SK-N-SH (cell line): ENCODE measurements at regions not wholly inside any gene's neighbourhood (a gene's known extent, or its start where the extent isn't known, plus 50 kb on each side); places are given as distances from the start of the nearest gene placed in this dataset.

ENCODE experiments used
- CTCF ChIA-PET: fragments of 300-600, 350-600 bp; formaldehyde crosslinking; extraction: SDS; loops from one replicate; lab custom pipeline; 2021; lab: Yijun Ruan, JAX
- POLR2A ChIA-PET: fragments of 350-600 bp; sonication (Branson Sonifier 250); formaldehyde crosslinking; extraction: SDS; loops from one replicate; lab custom pipeline; 2020; ENCODE audit warnings: antibody characterized with exemption, inconsistent platforms; lab: Yijun Ruan, JAX
- DNase-seq: peaks from one replicate; pipeline ENCODE4 v3.0.0; 2012
- H2AFZ ChIP-seq: fragments of 200-600 bp; sonication (generic); 2 replicates; pipeline ENCODE4 v1.8.1; 2016; ENCODE audit warnings: antibody characterized with exemption, mild to moderate bottlenecking, low read depth
- H3F3A ChIP-seq: fragments of 200-600 bp; sonication (generic); replicated peaks from 2 replicates; pipeline ENCODE3; 2016; ENCODE audit warnings: antibody characterized with exemption, mild to moderate bottlenecking; ENCODE audit not compliant: insufficient read depth
- H3K27ac ChIP-seq, 2 experiments: fragments of 200-500 bp in 1 of 2; fragments of 200-600 bp in 1 of 2; sonication (Bioruptor generic) in 1 of 2; sonication (generic), shearing (Covaris generic) in 1 of 2; 2 replicates each; pipeline versions ENCODE4 v1.5.1 to v1.6.1; 2014 to 2016; ENCODE audit warnings: low read depth in 2 of 2, inconsistent platforms in 1 of 2, low read length in 1 of 2, mild to moderate bottlenecking in 1 of 2, mixed read lengths in 1 of 2
- H3K27me3 ChIP-seq: fragments of 200-600 bp; sonication (generic), shearing (Covaris generic); 2 replicates; pipeline ENCODE4 v1.6.1; 2016; ENCODE audit warnings: mixed run types; ENCODE audit not compliant: insufficient read depth
- H3K36me3 ChIP-seq, 2 experiments: fragments of 200-500 bp in 1 of 2; fragments of 200-600 bp in 1 of 2; sonication (Bioruptor generic) in 1 of 2; sonication (generic) in 1 of 2; replicated peaks in 1 of 2; 2 replicates each; pipeline versions ENCODE3 to v1.5.1; 2014 to 2016; ENCODE audit warnings: low read length in 1 of 2, mild to moderate bottlenecking in 1 of 2; ENCODE audit not compliant: insufficient read depth in 2 of 2, control insufficient read depth in 1 of 2
- H3K4me1 ChIP-seq, 2 experiments: fragments of 200-500 bp in 1 of 2; fragments of 200-600 bp in 1 of 2; sonication (Bioruptor generic) in 1 of 2; sonication (generic), shearing (Covaris generic) in 1 of 2; 2 replicates each; pipeline versions ENCODE4 v1.5.1 to v1.6.1; 2014 to 2016; ENCODE audit warnings: low read depth in 1 of 2, low read length in 1 of 2, mixed run types in 1 of 2; ENCODE audit not compliant: insufficient read depth in 2 of 2, control insufficient read depth in 1 of 2
- H3K4me2 ChIP-seq: fragments of 200-600 bp; sonication (generic), shearing (Covaris generic); 2 replicates; pipeline ENCODE4 v1.6.1; 2017; ENCODE audit warnings: mixed run types
- H3K4me3 ChIP-seq, 2 experiments: fragments of 200-500 bp in 1 of 2; fragments of 200-600 bp in 1 of 2; sonication (Bioruptor generic) in 1 of 2; sonication (generic), shearing (Covaris generic) in 1 of 2; 2 replicates each; pipeline versions ENCODE4 v1.5.1 to v1.8.1; 2014 to 2016; ENCODE audit warnings: low read depth in 2 of 2, inconsistent platforms in 1 of 2, low read length in 1 of 2, mild to moderate bottlenecking in 1 of 2, mixed read lengths in 1 of 2, moderate library complexity in 1 of 2
- H3K79me2 ChIP-seq: fragments of 200-600 bp; sonication (generic); 2 replicates; pipeline ENCODE4 v1.8.1; 2017; ENCODE audit warnings: mild to moderate bottlenecking; ENCODE audit not compliant: insufficient read depth
- H3K9ac ChIP-seq: fragments of 200-600 bp; sonication (generic); 2 replicates; pipeline ENCODE4 v1.6.1; 2017; ENCODE audit warnings: mixed run types
- H3K9me2 ChIP-seq: fragments of 200-600 bp; sonication (generic); 2 replicates; pipeline ENCODE4 v1.6.1; 2017; ENCODE audit warnings: mixed run types
- H3K9me3 ChIP-seq: fragments of 200-600 bp; sonication (generic); 2 replicates; pipeline ENCODE4 v1.6.1; 2017; ENCODE audit warnings: mixed run types, mild to moderate bottlenecking, moderate library complexity
- H4K20me1 ChIP-seq: fragments of 200-600 bp; sonication (generic); 2 replicates; pipeline ENCODE4 v1.6.1; 2017; ENCODE audit warnings: mild to moderate bottlenecking, mixed run types; ENCODE audit not compliant: insufficient read depth
- CHD2 ChIP-seq: fragments of 150-350 bp; IDR thresholded peaks from 2 replicates; pipeline ENCODE4 v1.6.1; 2018; ENCODE audit warnings: low read length; ENCODE audit not compliant: partially characterized antibody
- ELF1 ChIP-seq: IDR thresholded peaks from 2 replicates; pipeline ENCODE4 v1.4.0; 2012
- EZH2phosphoT487 ChIP-seq: fragments of 200-600 bp; sonication (generic); IDR thresholded peaks from 2 replicates; pipeline ENCODE4 v1.6.1; 2017; ENCODE audit warnings: low read depth, mixed run types, mild to moderate bottlenecking, antibody characterized with exemption, moderate library complexity, borderline replicate concordance
- FOSL2 ChIP-seq: IDR thresholded peaks from 2 replicates; pipeline ENCODE4 v1.4.0; 2012; ENCODE audit warnings: low read depth, mild to moderate bottlenecking, moderate library complexity, borderline replicate concordance
- FOXJ3 ChIP-seq: sonication (generic); formaldehyde crosslinking; IDR thresholded peaks from 2 replicates; pipeline ENCODE4 v1.5.1; 2020; ENCODE audit warnings: mild to moderate bottlenecking, missing genetic modification reagents
- FOXM1 ChIP-seq: IDR thresholded peaks from 2 replicates; pipeline ENCODE4 v1.4.0; 2012; ENCODE audit warnings: low read depth, mild to moderate bottlenecking
- IRF3 ChIP-seq: fragments of 150-350 bp; IDR thresholded peaks from 2 replicates; pipeline ENCODE4 v1.6.1; 2016; ENCODE audit warnings: mild to moderate bottlenecking, low read depth, low read length
- JUND ChIP-seq: IDR thresholded peaks from 2 replicates; pipeline ENCODE4 v1.4.0; 2012
- MEF2A ChIP-seq: IDR thresholded peaks from 2 replicates; pipeline ENCODE4 v1.4.0; 2012; ENCODE audit warnings: low read depth, borderline replicate concordance
- MXI1 ChIP-seq: IDR thresholded peaks from 2 replicates; pipeline ENCODE4 v1.6.1; 2012; ENCODE audit warnings: mild to moderate bottlenecking, low read depth, low read length, improper control_type of control experiment
- NFIC ChIP-seq: IDR thresholded peaks from 2 replicates; pipeline ENCODE4 v1.4.0; 2012; ENCODE audit warnings: borderline replicate concordance
- NRF1 ChIP-seq: IDR thresholded peaks from 2 replicates; pipeline ENCODE4 v1.6.1; 2012; ENCODE audit warnings: low read depth, mild to moderate bottlenecking, low read length
- RAD21 ChIP-seq: IDR thresholded peaks from 2 replicates; pipeline ENCODE4 v1.6.1; 2012; ENCODE audit warnings: mild to moderate bottlenecking, low read length
- REST ChIP-seq: IDR thresholded peaks from 2 replicates; pipeline ENCODE4 v1.6.1; 2012; ENCODE audit warnings: mild to moderate bottlenecking, low read depth, low read length, moderate library complexity
- SIN3A ChIP-seq: IDR thresholded peaks from 2 replicates; pipeline ENCODE4 v1.6.1; 2012; ENCODE audit warnings: low read depth, mild to moderate bottlenecking, low read length, moderate library complexity, borderline replicate concordance
- SMC3 ChIP-seq: IDR thresholded peaks from 2 replicates; pipeline ENCODE4 v1.6.1; 2012; ENCODE audit warnings: low read depth, low read length, improper control_type of control experiment
- TAF1 ChIP-seq: IDR thresholded peaks from 2 replicates; pipeline ENCODE4 v1.6.1; 2012; ENCODE audit warnings: low read depth, mild to moderate bottlenecking, low read length, moderate library complexity, borderline replicate concordance
- TEAD4 ChIP-seq: IDR thresholded peaks from 2 replicates; pipeline ENCODE4 v1.4.0; 2012; ENCODE audit warnings: mild to moderate bottlenecking, borderline replicate concordance; ENCODE audit not compliant: insufficient read depth
- YY1 ChIP-seq: IDR thresholded peaks from 2 replicates; pipeline ENCODE4 v1.4.0; 2012; ENCODE audit warnings: low read depth, mild to moderate bottlenecking
- WGBS: methylation state at CpG from one replicate; pipeline ENCODE4 v1.1.6; 2017; ENCODE audit warnings: low lambda C conversion rate; 5-methylcytosine and 5-hydroxymethylcytosine counted together

DNA sequence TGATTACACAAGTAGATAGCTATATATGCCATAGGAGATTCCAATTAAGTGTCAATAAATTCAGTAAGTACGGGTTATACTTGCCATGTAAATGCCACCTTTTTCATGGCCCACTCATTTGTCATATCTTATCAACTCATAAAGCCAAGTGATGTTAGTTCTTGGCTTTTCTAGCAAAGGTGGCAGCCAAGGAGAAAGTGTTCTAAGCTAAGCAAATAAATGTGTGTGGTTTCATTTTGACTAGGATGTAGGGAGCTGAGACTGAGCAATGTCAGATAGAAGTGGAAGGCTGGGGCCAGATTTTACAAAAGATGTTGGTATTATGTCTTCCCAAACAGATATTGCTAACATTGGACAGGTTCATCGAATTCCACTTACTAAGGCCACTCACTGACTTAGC is 952.0 kb downstream of the SLC4A3 start:
- H3K4me2 ChIP-seq: no peak overlapping the region
- no peaks in the 10 kb centered on the region for H4K20me1 ChIP-seq
- no peaks in the 10 kb centered on the region for H3K36me3 ChIP-seq
- DNase-seq: no peak
- TF ChIP-seq TAF1 (no peak), MEF2A (no peak), SIN3A (no peak), JUND (no peak), MXI1 (no peak), EZH2phosphoT487 (no peak), IRF3 (no peak), ELF1 (no peak), FOXJ3 (CRISPR knock-in tag) (no peak), CHD2 (no peak), RAD21 (no peak), FOSL2 (no peak), YY1 (no peak), TEAD4 (no peak), NRF1 (no peak), FOXM1 (no peak), REST (no peak), NFIC (no peak), SMC3 (no peak)
- H3F3A ChIP-seq: no peaks in the 10 kb centered on the region
- H3K4me1 ChIP-seq: no peaks in the 10 kb centered on the region
- H3K9ac ChIP-seq: no peak overlapping the region
- no peak overlapping the region for H3K27ac ChIP-seq
- H3K4me3 ChIP-seq: no peak overlapping the region
- H2AFZ ChIP-seq: no peak overlapping the region
- no peaks in the 10 kb centered on the region for H3K9me2 ChIP-seq
- ChIA-PET POLR2A (no interaction called here), CTCF (no interaction called here)
- no peaks in the 10 kb centered on the region for H3K79me2 ChIP-seq
- H3K9me3 ChIP-seq: no peaks in the 10 kb centered on the region
- WGBS: 11% methylated on average over 2 of the region's 2 CpGs
- H3K27me3 ChIP-seq: no peaks in the 10 kb centered on the region
